H1 (cell line): ENCODE measurements at regions not wholly inside any gene's neighbourhood (a gene's known extent, or its start where the extent isn't known, plus 50 kb on each side); places are given as distances from the start of the nearest gene placed in this dataset.
A peak's percentile ranks its signal among the peaks of the same experiment; 100 is the strongest.

ENCODE experiments used
- CTCF ChIA-PET: fragments of 300-600 bp; sonication (Branson Sonifier 250); formaldehyde crosslinking; loops from one replicate; lab custom pipeline; 2021; ENCODE audit not compliant: partially characterized antibody; lab: Charles Lee
- POLR2A ChIA-PET: fragments of 300-600 bp; sonication (Branson Sonifier 250); formaldehyde crosslinking; loops from one replicate; lab custom pipeline; 2021; ENCODE audit warnings: inconsistent platforms; ENCODE audit not compliant: partially characterized antibody; lab: Charles Lee
- DNase-seq, 2 experiments: peaks; one replicate each; pipeline versions ENCODE4 v3.0.0 to v3.0.0-alpha.2; 2010 to 2022; ENCODE audit warnings: low spot score in 2 of 2, low read depth in 1 of 2, mixed read lengths in 1 of 2
- FAIRE-seq: peaks from 2 replicates; lab custom pipeline; 2011; peaks lifted over from hg19 to GRCh38; lab: Jason Lieb, UNC
- H2AFZ ChIP-seq: 2 replicates; pipeline ENCODE4 v1.8.1; 2012; ENCODE audit warnings: low read length, inconsistent platforms
- H2AK5ac ChIP-seq: 2 replicates; pipeline ENCODE4 v1.6.1; 2013; ENCODE audit warnings: low read depth, low read length
- H2BK120ac ChIP-seq: replicated peaks from 2 replicates; pipeline ENCODE3; 2013; ENCODE audit warnings: low read depth, low read length, inconsistent platforms
- H2BK12ac ChIP-seq: 2 replicates; pipeline ENCODE4 v1.6.1; 2013; ENCODE audit warnings: low read depth, low read length
- H2BK15ac ChIP-seq: 2 replicates; pipeline ENCODE4 v1.6.1; 2013; ENCODE audit warnings: low read length
- H2BK20ac ChIP-seq: 2 replicates; pipeline ENCODE4 v1.6.1; 2013; ENCODE audit warnings: low read length
- H2BK5ac ChIP-seq: 2 replicates; pipeline ENCODE4 v1.6.1; 2013; ENCODE audit warnings: low read depth, low read length
- H3K14ac ChIP-seq: 2 replicates; pipeline ENCODE4 v1.6.1; 2013; ENCODE audit warnings: inconsistent platforms; ENCODE audit not compliant: insufficient read length
- H3K18ac ChIP-seq: 2 replicates; pipeline ENCODE4 v1.6.1; 2013; ENCODE audit warnings: low read length; ENCODE audit errors: extremely low read depth
- H3K23ac ChIP-seq: 2 replicates; pipeline ENCODE4 v1.6.1; 2013; ENCODE audit warnings: inconsistent platforms; ENCODE audit not compliant: insufficient read length
- H3K23me2 ChIP-seq: 2 replicates; pipeline ENCODE4 v1.6.1; 2013; ENCODE audit warnings: low read depth, low read length
- H3K27ac ChIP-seq: 2 replicates; pipeline ENCODE4 v1.6.1; 2011; ENCODE audit warnings: low read depth, low read length, inconsistent platforms
- H3K27me3 ChIP-seq, 4 experiments: replicated peaks in 1 of 4; 1 replicate in 1 of 4; 2 replicates in 3 of 4; pipeline versions ENCODE4 v1.6.1 to v1.8.1; 2011 to 2013; ENCODE audit warnings: low read length in 3 of 4, mild to moderate bottlenecking in 3 of 4, inconsistent platforms in 2 of 4, mixed read lengths in 2 of 4, moderate library complexity in 1 of 4; ENCODE audit not compliant: control insufficient read depth in 3 of 4, insufficient read depth in 3 of 4; ENCODE audit errors: extremely low read depth in 1 of 4
- H3K36me3 ChIP-seq, 4 experiments: 2 replicates each; pipeline versions ENCODE4 v1.6.1 to v1.8.1; 2011 to 2013; ENCODE audit warnings: mild to moderate bottlenecking in 4 of 4, low read length in 3 of 4, moderate library complexity in 2 of 4, control low read depth in 1 of 4, inconsistent platforms in 1 of 4; ENCODE audit not compliant: insufficient read depth in 4 of 4, control insufficient read depth in 2 of 4
- H3K4ac ChIP-seq: replicated peaks from 2 replicates; pipeline ENCODE3; 2013; ENCODE audit warnings: low read length, low read depth, mixed read lengths, inconsistent platforms; ENCODE audit not compliant: insufficient read length
- H3K4me1 ChIP-seq, 4 experiments: replicated peaks in 1 of 4; 1 replicate in 1 of 4; 2 replicates in 3 of 4; pipeline versions ENCODE4 v1.6.1 to v1.8.1; 2011 to 2013; ENCODE audit warnings: low read length in 3 of 4, inconsistent platforms in 2 of 4, mixed read lengths in 1 of 4; ENCODE audit not compliant: insufficient read depth in 4 of 4, control insufficient read depth in 3 of 4
- H3K4me2 ChIP-seq, 2 experiments: 2 replicates each; pipeline versions ENCODE4 v1.6.1 to v1.8.1; 2011 to 2013; ENCODE audit warnings: low read depth in 2 of 2, low read length in 2 of 2, control low read depth in 1 of 2, inconsistent platforms in 1 of 2, mild to moderate bottlenecking in 1 of 2; ENCODE audit not compliant: insufficient read depth in 1 of 2
- H3K4me3 ChIP-seq, 4 experiments: fragments of 200-600, 300-600 bp in 1 of 4; sonication (generic), shearing (Covaris generic), sonication (Bioruptor Twin) in 1 of 4; 2 replicates each; pipeline versions ENCODE4 v1.5.1 to v1.8.1; 2011 to 2016; ENCODE audit warnings: low read length in 4 of 4, low read depth in 3 of 4, control low read depth in 2 of 4, inconsistent platforms in 2 of 4, mild to moderate bottlenecking in 2 of 4, mixed read lengths in 1 of 4, moderate library complexity in 1 of 4; ENCODE audit not compliant: insufficient read depth in 2 of 4; ENCODE audit errors: extremely low read depth in 1 of 4
- H3K56ac ChIP-seq: replicated peaks from 2 replicates; pipeline ENCODE3; 2013; ENCODE audit warnings: low read depth, mild to moderate bottlenecking, mixed read lengths, low read length, inconsistent platforms; ENCODE audit not compliant: insufficient read length
- H3K79me1 ChIP-seq: 2 replicates; pipeline ENCODE4 v1.6.1; 2013; ENCODE audit warnings: low read depth, low read length, control low read depth
- H3K79me2 ChIP-seq, 2 experiments: 2 replicates each; pipeline versions ENCODE4 v1.6.1 to v1.8.1; 2012 to 2013; ENCODE audit warnings: low read length in 2 of 2, mild to moderate bottlenecking in 2 of 2, inconsistent platforms in 1 of 2; ENCODE audit not compliant: insufficient read depth in 2 of 2, control insufficient read depth in 1 of 2
- H3K9ac ChIP-seq, 4 experiments: replicated peaks in 1 of 4; 1 replicate in 1 of 4; 2 replicates in 3 of 4; pipeline versions ENCODE4 v1.6.1 to v1.8.1; 2011 to 2013; ENCODE audit warnings: low read depth in 3 of 4, low read length in 3 of 4, control low read depth in 2 of 4, mild to moderate bottlenecking in 2 of 4, moderate library complexity in 2 of 4, inconsistent platforms in 1 of 4; ENCODE audit errors: extremely low read depth in 1 of 4
- H3K9me3 ChIP-seq, 2 experiments: 2 replicates each; pipeline versions ENCODE4 v1.6.1 to v1.8.1; 2012 to 2013; ENCODE audit warnings: mild to moderate bottlenecking in 2 of 2, moderate library complexity in 2 of 2, control low read depth in 1 of 2, inconsistent platforms in 1 of 2, low read depth in 1 of 2, low read length in 1 of 2, mixed read lengths in 1 of 2; ENCODE audit not compliant: insufficient read depth in 2 of 2
- H4K20me1 ChIP-seq, 2 experiments: replicated peaks in 1 of 2; 2 replicates each; pipeline versions ENCODE3 to v1.8.1; 2011 to 2013; ENCODE audit warnings: inconsistent platforms in 2 of 2, low read length in 2 of 2, mild to moderate bottlenecking in 1 of 2; ENCODE audit not compliant: insufficient read depth in 2 of 2, control insufficient read depth in 1 of 2
- H4K5ac ChIP-seq: 2 replicates; pipeline ENCODE4 v1.6.1; 2013; ENCODE audit warnings: low read length, low read depth, mixed read lengths, inconsistent platforms; ENCODE audit not compliant: insufficient read length
- H4K8ac ChIP-seq: 2 replicates; pipeline ENCODE4 v1.8.0; 2013; ENCODE audit warnings: mild to moderate bottlenecking, moderate library complexity, low read length, inconsistent platforms; ENCODE audit not compliant: insufficient read depth; ENCODE audit errors: extremely low read depth
- H4K91ac ChIP-seq: replicated peaks from 2 replicates; pipeline ENCODE3; 2013; ENCODE audit warnings: low read length, mixed read lengths, inconsistent platforms; ENCODE audit not compliant: insufficient read length
- CBX5 ChIP-seq: fragments of 300-800, 300-1000 bp; sonication (generic); IDR thresholded peaks from 2 replicates; pipeline ENCODE4 v1.7.1; 2016; ENCODE audit warnings: antibody characterized with exemption, low read length, low read depth
- CHD1 ChIP-seq: IDR thresholded peaks from 2 replicates; pipeline ENCODE4 v1.6.1; 2012; ENCODE audit warnings: low read depth, low read length, improper control_type of control experiment
- WGBS, 2 experiments: shearing (Covaris generic) in 1 of 2; methylation state at CpG; one replicate each; pipeline versions ENCODE4 v1.1.6 to v1.1.7; 2013 to 2015; ENCODE audit warnings: low lambda C conversion rate in 2 of 2, mixed read lengths in 2 of 2, inconsistent platforms in 1 of 2, low coverage in 1 of 2, missing lambda C conversion rate in 1 of 2; ENCODE audit not compliant: insufficient replicate concordance in 2 of 2, insufficient coverage in 1 of 2, insufficient read length in 1 of 2; ENCODE audit errors: extremely low coverage in 1 of 2, missing lambda C conversion rate in 1 of 2; 5-methylcytosine and 5-hydroxymethylcytosine counted together

DNA sequence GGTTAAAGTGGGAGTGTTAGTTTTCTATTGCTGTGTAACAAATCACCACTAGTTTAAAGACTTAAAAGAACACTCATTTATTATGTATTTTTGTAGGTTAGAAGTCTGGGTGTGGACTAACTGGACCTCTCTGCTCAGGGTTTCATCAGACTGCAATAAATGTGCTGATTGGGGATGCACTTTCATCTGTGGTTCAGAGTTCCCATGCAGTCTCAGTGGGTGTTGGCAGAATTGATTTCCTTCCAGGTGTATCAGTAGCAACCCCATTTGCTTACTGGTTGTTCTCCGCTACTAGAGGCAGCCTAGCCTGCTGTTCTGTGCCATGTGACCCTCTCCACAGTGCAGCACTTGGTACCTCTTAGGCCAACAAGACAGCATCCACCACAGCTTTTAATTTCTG is 2200.5 kb downstream of the MAT2B start:
- no peak overlapping the region for H4K91ac ChIP-seq
- H4K8ac ChIP-seq, result no peak overlapping the region
- H4K5ac ChIP-seq, result no peak overlapping the region
- no peak overlapping the region for H2BK5ac ChIP-seq
- H2AK5ac ChIP-seq, result no peak overlapping the region
- H3K79me2 ChIP-seq, result no peaks in the 10 kb centered on the region
- H3K9ac ChIP-seq, result no peak overlapping the region
- no peak overlapping the region for H3K27ac ChIP-seq
- H2BK15ac ChIP-seq, result no peak overlapping the region
- H3K9me3 ChIP-seq, result no peaks in the 10 kb centered on the region
- H3K4me2 ChIP-seq, result no peak overlapping the region
- no peak overlapping the region for H2BK120ac ChIP-seq
- ChIA-PET CTCF (no interaction called here), POLR2A (no interaction called here)
- no peaks in the 10 kb centered on the region for H3K23me2 ChIP-seq
- H2BK20ac ChIP-seq, result no peak overlapping the region
- no peaks in the 10 kb centered on the region for H3K27me3 ChIP-seq
- FAIRE-seq (no peak), DNase-seq (no peak)
- H3K79me1 ChIP-seq, result no peaks in the 10 kb centered on the region
- TF ChIP-seq CHD1 (no peak), CBX5 (no peak)
- no peak overlapping the region for H3K23ac ChIP-seq
- H2AFZ ChIP-seq, result 0 out of 2 replicates have a peak overlapping the region, but pooled peaks have one; percentile 33
- 100% methylated on average over 1 of the region's 1 CpG; no CpG with 5 or more reads in 1 of the 2 experiments for WGBS, 2 experiments
- no peak overlapping the region for H3K4me3 ChIP-seq
- H3K18ac ChIP-seq, result no peak overlapping the region
- H3K14ac ChIP-seq, result no peak overlapping the region
- no peaks in the 10 kb centered on the region for H3K36me3 ChIP-seq
- no peaks in the 10 kb centered on the region for H4K20me1 ChIP-seq
- no peak overlapping the region for H2BK12ac ChIP-seq
- no peak overlapping the region for H3K56ac ChIP-seq
- H3K4ac ChIP-seq, result no peak overlapping the region
- no peaks in the 10 kb centered on the region for H3K4me1 ChIP-seq
